GM10266 (cell line): ENCODE measurements at regions not wholly inside any gene's neighbourhood (a gene's known extent, or its start where the extent isn't known, plus 50 kb on each side); places are given as distances from the start of the nearest gene placed in this dataset.

Experiments
- DNase-seq: peaks from one replicate; pipeline ENCODE4 v3.0.0; 2012; ENCODE audit errors: extremely low spot score
- TF ChIP-seq, protein P1 (sequence below): IDR thresholded peaks from 2 replicates; pipeline ENCODE4 v1.5.1; 2012; ENCODE audit warnings: mild to moderate bottlenecking, low read depth; ENCODE audit not compliant: control insufficient read depth, insufficient read depth; ENCODE audit errors: missing control alignments

DNA sequence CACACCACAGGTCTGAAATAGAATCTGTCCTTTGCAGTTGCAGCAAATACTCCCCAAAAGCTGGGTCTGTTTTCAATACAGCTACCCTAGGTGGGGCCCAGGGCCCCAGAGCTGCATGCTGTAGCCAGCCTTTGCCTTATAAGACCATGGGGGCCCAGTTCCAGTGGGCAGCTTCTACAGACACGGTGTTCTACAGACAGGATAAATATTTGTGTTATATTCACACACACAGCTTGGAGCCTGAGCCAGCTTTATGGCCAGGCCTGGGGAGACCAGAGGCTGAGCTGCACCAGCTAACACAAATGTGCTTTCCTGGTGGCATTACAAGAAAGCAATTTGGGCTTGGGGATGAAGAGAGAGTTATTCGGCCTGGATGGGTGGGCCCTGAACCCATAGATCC is 151.8 kb upstream of the NCAM1 start:
- TF ChIP-seq, protein P1, sequence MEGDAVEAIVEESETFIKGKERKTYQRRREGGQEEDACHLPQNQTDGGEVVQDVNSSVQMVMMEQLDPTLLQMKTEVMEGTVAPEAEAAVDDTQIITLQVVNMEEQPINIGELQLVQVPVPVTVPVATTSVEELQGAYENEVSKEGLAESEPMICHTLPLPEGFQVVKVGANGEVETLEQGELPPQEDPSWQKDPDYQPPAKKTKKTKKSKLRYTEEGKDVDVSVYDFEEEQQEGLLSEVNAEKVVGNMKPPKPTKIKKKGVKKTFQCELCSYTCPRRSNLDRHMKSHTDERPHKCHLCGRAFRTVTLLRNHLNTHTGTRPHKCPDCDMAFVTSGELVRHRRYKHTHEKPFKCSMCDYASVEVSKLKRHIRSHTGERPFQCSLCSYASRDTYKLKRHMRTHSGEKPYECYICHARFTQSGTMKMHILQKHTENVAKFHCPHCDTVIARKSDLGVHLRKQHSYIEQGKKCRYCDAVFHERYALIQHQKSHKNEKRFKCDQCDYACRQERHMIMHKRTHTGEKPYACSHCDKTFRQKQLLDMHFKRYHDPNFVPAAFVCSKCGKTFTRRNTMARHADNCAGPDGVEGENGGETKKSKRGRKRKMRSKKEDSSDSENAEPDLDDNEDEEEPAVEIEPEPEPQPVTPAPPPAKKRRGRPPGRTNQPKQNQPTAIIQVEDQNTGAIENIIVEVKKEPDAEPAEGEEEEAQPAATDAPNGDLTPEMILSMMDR: no peak

DNA sequence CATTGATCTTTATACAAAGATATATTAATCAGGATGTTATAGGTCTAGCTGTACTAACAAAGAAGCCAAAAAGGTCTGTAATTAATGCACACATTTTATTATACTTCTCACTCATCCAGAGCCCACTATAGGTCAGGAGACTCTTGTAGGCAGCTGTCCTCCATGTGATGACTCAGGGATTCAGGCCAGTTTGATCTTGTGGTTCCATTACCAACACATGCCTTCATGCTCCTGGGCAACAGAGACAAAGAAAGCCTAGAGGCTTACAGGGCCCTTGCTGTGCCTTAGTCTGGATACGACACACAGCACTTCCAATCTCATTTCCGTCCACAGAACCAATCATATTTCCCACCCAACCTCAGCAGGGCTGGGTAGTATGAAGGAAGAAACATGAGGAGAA is 150.3 kb upstream of the NCAM1 start:
- DNase-seq: no peak
- TF ChIP-seq, protein P1: no peak

More for the DNA sequence above, 151.8 kb upstream of the NCAM1 start:
- no peak for DNase-seq

DNA sequence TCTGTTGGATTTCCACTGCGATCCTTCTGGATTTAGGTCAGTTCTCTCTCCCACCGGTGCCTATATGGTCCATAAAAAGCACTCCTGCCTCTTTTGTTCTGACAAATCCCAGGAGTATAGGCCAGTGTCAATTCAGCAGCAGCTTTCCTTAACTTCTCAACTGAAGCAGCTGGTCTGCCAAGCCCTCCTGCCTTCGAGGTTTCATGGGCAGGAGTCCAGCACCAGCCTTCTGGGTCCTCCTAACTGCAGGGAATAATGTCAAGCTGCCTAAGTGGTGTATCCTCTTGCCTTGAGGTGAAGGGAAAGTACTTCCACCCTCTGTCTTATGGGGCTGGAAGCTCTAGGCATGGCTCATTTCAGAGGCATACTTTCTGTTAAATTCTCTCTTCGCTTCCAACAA is 149.4 kb upstream of the NCAM1 start:
- DNase-seq: no peak
- TF ChIP-seq, protein P1: no peak

DNA sequence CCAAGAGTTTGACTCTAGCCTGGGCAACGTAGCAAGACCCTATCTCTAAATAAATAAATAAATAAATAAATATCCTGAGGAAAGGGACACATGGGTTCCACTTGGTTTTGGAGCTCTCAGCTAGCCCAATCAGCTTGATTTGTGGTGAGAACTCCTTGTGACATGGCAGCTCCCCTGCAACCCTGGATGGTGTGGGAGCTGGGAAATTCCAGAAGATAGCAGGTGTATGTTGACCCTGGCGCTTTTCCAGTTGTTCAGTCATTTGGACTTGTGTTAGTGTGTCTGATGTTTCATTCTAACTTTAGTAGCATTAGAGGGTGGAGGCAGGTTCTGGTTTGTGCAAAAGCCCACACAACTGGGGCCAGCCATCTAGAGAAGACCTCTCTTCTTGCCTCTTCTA is 148.5 kb upstream of the NCAM1 start:
- TF ChIP-seq, protein P1: no peak
- no peak for DNase-seq

DNA sequence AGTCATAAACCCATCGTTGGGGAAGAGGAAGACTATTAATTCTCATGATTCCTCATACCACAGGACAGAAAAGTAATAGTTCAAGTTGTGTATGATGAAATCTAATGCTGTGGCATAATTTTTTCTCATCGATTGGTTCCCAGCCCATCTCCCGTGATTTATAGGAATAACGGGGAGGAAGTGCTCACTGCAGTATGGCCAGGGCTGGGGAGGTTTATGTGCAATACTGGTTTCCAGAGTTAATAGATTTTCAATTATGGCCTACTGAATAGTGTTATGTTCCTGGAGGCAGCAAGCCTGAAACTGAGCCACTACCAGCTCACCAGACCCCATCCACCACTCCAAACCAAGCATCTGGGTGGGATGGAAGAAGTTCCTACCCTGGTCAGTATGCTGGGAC is 147.1 kb upstream of the NCAM1 start:
- TF ChIP-seq, protein P1: no peak
- DNase-seq: no peak

DNA sequence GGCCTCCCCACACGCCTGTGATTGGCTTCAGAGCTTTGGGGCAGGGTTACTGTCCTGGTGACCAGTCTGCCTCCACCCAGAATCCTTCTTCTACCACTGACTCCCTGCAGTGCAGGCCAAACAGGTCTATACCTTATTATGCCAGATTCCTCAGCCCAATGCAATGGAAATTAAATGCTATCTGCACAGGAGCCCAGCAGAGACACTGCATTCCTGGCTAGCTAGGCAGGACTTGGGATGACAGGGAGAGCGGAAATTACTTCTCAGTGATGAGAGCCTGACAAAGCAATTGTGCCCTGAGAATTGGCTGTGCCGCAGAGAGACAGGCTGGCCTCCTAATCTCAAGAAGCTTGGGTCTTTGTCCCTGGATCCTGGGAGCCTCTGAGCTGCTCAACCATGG is 143.8 kb upstream of the NCAM1 start:
- no peak for DNase-seq
- TF ChIP-seq, protein P1: no peak

DNA sequence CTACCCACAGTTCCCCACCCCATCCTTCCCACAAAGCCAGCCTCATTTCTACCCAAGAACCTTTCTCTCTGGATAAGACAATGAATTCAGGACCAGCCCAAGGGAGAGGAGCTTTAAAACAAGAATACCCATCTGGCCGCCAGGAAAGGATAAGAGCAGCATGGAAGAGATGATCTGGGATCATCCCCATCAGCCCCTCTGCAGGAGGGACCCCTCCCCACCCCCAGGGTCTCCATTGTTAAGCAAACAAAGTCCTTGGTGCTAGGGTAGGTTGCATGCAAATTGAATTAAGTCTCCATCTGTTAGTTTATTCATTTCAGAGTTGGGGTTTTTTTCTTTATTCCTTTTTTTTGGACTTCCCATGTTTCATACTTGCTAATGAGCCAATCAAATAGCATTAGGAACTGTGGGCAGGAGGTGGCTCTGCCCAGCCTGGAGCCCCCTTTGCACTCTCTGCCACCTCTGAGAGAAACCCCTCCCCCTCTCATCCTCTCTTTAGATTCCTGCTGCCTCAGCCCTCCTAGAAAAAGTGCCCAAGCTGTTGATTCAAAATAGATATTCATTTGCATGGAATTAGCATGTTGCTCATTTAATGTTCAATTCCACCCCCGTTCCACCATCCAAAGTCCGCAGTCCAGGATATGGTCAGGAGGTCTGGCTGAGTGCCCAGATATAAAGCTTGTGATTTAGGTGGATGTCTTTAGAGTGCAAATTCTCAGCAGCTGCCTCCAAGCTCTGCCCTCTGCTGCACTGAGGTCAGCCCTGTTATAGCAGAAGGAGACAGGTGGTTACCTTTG is 138.5 kb upstream of the NCAM1 start:
- TF ChIP-seq, protein P1: no peak
- no peak for DNase-seq
